Activated CD4-positive, alpha-beta T cell treated with anti-CD3 and anti-CD28 coated beads, Interleukin-2, amount 50 U/mL, for 1 hour (primary cell): ENCODE measurements at regions not wholly inside any gene's neighbourhood (a gene's known extent, or its start where the extent isn't known, plus 50 kb on each side); places are given as distances from the start of the nearest gene placed in this dataset.
"Not testable (repeated sequence)": the region's sequence is repeated elsewhere in the genome, so short reads cannot be mapped to it uniquely, and the experiment has no call there.

Experiments used
- DNase-seq: peaks from one replicate; pipeline ENCODE4 v3.0.0-alpha.2; 2020

DNA sequence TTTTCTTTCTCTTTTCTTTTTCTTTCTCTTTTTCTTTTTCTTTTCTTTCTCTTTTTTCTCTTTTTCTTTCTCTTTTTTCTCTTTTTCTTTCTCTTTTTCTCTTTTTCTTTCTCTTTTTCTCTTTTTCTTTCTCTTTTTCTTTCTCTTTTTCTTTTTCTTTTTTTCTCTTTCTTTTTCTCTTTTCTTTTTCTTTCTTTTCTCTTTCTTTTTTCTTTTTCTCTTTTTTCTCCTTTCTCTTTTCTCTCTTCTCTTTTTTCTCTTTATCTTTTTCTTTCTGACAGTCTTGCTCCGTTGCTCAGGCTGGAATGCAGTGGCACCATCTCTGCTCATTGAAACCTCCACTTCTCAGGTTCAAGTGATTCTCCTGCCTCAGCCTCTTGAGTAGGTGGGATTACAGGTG lies 335.7 kb downstream of the SQOR start:
- no peak for DNase-seq

DNA sequence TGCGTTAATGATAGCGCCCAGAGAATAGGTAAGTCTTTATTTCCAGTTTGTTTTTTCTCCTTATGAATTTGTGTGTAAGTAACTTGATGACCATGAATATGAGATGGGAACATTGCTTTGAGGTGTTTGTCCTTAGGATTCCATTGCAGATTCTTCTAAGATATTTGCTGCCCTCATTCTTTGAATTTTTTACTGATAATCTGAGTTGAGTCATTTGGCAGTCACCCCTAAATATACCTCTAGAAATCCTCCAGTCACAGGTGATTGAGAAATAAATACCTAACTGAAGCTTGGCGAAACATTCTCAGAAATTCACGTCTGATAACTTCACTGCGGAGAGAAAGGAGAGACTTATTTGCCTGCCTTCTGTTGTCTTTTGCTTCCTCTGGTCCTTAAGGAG lies 345.5 kb downstream of the SQOR start:
- DNase-seq = no peak

DNA sequence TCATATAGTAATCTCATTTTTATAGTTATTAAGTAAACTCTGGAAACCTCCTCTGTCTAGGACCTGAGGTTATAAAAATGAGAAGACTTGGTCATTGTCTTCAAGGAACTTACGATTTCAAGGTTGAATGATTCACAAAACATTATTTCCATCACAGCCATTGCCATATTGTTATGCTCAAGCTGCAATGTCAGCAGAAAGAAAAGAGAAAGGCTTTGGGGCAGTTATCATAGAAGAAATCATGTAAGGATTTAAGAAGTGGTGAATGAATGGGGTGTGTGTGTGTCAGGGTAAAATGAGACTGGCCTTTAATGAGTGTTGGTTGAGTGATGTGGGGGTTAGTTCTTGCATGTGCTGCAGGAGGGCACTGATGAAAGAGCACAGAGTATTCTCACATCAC lies 346.8 kb downstream of the SQOR start:
- DNase-seq = no peak

DNA sequence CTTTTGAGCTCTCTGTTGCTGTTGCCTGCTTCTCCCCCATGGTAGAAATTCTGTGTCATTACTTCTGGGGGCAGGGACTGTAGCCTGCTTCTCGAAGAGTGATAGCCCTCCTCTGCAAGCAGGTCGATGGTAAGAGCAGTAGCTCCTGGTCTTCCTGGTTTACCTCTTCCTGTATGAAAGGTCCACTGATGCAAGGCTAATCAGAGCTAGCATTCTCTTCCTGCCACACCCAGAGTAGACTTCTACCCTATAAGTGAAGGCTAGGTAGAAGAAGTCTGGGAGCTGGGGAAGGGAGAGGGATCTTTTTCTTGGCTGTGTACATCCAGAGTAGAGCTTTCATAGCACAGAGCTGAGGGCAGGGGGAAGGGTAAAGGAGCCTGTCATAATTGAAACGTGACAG lies 357.0 kb downstream of the SQOR start:
- no peak for DNase-seq

DNA sequence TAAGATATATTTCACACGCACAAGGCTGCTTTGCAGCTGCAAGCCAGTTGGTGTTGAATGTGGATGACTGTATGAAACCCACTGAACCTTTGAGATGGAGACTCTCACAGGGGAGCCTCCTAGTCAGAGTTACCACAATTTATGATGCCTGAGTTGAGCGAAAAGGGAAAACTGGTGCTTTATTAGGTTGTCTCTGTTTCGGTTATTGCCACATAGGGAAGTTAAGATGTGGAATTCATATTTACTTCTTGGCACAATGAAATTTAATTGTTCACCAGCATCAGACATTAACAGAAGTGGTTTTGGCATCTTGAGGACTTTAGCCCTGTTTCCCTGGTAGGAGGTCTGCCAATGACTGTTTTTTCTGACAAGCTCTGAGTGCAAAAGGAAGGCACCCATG lies 358.2 kb downstream of the SQOR start:
- DNase-seq = no peak

DNA sequence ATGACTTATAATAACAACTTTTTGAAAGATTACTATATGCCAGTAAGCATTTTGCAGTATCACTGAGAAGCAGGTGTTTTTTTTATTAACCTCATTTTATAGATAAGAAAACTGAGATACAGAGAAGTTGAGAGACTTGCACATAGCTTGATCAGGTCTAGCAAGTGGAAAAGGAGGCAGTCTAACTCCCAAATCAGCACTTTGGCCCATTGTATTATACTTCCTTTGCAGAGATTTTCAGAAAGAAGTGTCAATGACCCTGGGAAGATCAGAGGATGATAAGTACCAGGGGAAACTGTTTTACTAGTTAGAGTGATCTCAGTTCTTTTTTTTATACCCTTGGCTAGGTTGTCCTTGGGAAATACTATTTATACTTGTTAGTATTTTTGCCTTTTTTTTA lies 358.7 kb downstream of the SQOR start:
- DNase-seq = no peak

- DNase-seq = no peak
Observed at GRCh38 chr15:45995800-45996199, 361.0 kb downstream of the SQOR start.

DNA sequence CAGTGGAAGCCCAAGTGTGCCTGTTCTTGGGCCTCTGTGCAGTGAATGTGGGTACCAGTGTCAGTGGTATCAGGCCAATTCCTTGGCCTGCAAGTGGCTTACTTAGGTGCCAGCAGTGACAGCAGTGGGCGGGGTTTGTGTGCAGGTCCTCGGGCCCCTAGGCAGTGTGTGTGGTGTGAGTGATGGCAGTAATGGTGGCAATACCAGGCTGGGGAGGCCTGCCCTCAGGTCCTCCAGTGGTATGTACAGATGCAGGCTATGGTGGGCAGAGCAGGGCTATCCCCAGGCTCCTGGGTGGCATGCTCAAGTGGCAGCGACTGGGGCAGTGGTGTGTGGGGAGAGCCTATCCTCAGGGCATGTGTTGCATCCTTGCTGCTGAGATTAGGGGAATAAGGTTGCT lies 379.7 kb downstream of the SQOR start:
- DNase-seq = no peak

GRCh38 chr15:46034755-46035154 lies 399.9 kb downstream of the SQOR start:
- no peak for DNase-seq

- DNase-seq = no peak
Observed at GRCh38 chr15:46039703-46040102, 404.9 kb downstream of the SQOR start.

GRCh38 chr15:46041905-46042304 lies 407.1 kb downstream of the SQOR start:
- DNase-seq = no peak

GRCh38 chr15:46059921-46060594 lies 425.2 kb downstream of the SQOR start:
- DNase-seq = no peak

DNA sequence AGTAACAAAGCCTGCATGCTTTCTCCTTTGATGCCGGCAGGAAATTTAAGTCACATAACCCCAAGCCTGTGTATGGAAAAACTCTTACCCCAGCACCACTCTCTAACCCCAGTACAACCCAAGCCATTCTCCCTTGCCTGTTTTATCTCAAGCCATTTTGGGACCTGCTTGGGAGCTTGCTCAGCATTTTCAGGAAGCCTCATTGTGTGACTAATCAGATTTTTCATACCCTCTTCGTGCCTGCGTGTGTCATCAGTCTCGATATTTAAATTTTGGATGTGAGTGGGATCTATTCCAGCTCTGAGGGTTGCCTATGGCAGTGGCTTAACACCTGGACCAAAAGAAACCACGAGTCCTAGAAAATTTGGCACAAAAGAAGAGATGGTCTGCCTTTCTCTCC lies 426.2 kb downstream of the SQOR start:
- no peak for DNase-seq

- no peak for DNase-seq
Observed at GRCh38 chr15:46077220-46077619, 442.4 kb downstream of the SQOR start.

- DNase-seq = no peak
Observed at GRCh38 chr15:46079046-46079445, 444.2 kb downstream of the SQOR start.

DNA sequence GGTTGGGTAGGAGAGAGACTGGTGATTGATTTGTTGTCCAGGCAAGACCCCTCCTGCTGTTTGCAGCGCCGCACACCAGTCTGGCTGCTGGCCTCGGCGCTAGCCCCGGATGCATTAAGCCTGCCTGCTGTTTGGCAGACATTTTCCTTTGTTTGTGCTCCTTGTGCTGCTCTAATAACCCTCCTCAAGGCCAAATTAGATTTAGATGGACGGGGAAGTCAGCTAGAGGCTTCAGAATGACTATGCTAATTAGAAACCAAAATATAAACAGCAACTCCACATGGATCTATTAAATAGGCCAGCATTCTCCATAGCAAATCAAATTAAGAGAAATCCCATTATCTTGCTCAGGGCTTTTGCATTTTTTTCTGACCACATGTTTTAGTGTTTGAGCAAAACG lies 445.2 kb downstream of the SQOR start:
- no peak for DNase-seq

GRCh38 chr15:46088486-46089445 lies 453.9 kb downstream of the SQOR start:
- no peak for DNase-seq

DNA sequence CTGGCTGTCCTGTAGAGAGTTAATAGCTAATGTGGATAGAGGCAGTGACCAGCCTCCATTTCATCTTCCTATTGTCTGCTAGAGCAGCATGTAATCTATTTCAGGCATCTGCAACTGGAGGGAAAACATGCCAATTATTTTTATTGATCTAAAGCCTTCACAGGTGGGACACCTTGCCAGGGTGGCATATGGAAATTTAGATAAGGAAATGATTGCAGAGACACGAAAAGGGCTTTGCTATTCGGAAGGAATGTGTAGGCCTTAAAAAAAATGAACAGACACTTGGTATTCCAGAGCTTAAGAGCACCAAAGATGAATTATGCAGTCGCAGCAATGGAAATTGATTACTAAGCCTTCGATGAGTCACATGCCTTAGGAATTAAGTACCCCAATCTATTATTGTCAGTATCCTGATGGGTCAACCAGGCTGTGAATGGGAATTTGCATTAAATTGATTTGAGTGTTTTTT lies 454.7 kb downstream of the SQOR start:
- DNase-seq = no peak

GRCh38 chr15:46091860-46092450 lies 457.1 kb downstream of the SQOR start:
- no peak for DNase-seq

- not testable (repeated sequence) for DNase-seq
Observed at GRCh38 chr15:46098006-46098405, 463.2 kb downstream of the SQOR start.

- DNase-seq = no peak
Observed at GRCh38 chr15:46110755-46111154, 475.9 kb downstream of the SQOR start.

- DNase-seq = no peak
Observed at GRCh38 chr15:46111730-46112129, 476.9 kb downstream of the SQOR start.

GRCh38 chr15:46117071-46117470 lies 482.2 kb downstream of the SQOR start:
- no peak for DNase-seq

DNA sequence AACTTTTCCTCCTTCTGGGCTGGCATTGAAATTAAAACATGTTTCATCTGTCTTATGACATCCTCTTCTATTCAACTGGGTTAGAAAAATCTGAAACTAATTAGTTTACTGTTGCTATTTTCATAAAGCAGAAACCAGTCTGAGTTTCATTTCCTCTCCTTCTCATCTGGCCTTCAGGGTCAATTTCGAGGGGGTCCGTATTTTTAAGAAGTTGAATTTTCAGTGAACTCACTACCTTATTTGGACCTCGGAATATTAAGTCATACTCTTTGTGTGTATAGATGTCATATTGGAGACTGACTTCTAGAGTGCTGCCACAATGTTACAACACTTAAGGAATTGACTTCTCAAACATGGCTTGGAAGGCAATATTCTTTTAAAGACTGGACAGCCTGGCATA lies 485.9 kb downstream of the SQOR start:
- DNase-seq = no peak
